ENCODE measurements at regions not wholly inside any gene's neighbourhood (a gene's known extent, or its start where the extent isn't known, plus 50 kb on each side); places are given as distances from the start of the nearest gene placed in this dataset.

- TF ChIP-seq CTCF (IDR thresholded peaks at IDR 0.05; ENCODE audit: low read depth, low read length), result no peak
- no peak overlapping the region for H3K4me3 ChIP-seq (ENCODE audit: low read depth, low read length)
These were observed 128.0 kb downstream of the INSIG2 start for GRCh38 chr2:118216224-118216623.

- H3K4me3 ChIP-seq (ENCODE audit: low read depth, low read length), result no peak overlapping the region
- TF ChIP-seq CTCF (IDR thresholded peaks at IDR 0.05; ENCODE audit: low read depth, low read length), result no peak
These were observed 121.5 kb downstream of the INSIG2 start for GRCh38 chr2:118209727-118210126.

- H3K4me3 ChIP-seq (ENCODE audit: low read depth, low read length), result no peak overlapping the region
- no peak for TF ChIP-seq CTCF (IDR thresholded peaks at IDR 0.05; ENCODE audit: low read depth, low read length)
These were observed 119.6 kb downstream of the INSIG2 start for GRCh38 chr2:118207889-118208288.

- TF ChIP-seq CTCF (IDR thresholded peaks at IDR 0.05; ENCODE audit: low read depth, low read length), result peak; percentile 83
- H3K4me3 ChIP-seq (ENCODE audit: low read depth, low read length), result no peak overlapping the region
These were observed 114.5 kb downstream of the INSIG2 start for GRCh38 chr2:118202707-118203303.

- TF ChIP-seq CTCF (IDR thresholded peaks at IDR 0.05; ENCODE audit: low read depth, low read length), result no peak
- H3K4me3 ChIP-seq (ENCODE audit: low read depth, low read length), result no peak overlapping the region
These were observed 110.0 kb downstream of the INSIG2 start for GRCh38 chr2:118198268-118198667.

GRCh38 chr2:118197011-118197675, 108.9 kb downstream of the INSIG2 start:
- no peak overlapping the region for H3K4me3 ChIP-seq (ENCODE audit: low read depth, low read length)
- no peak for TF ChIP-seq CTCF (IDR thresholded peaks at IDR 0.05; ENCODE audit: low read depth, low read length)

- TF ChIP-seq CTCF (IDR thresholded peaks at IDR 0.05; ENCODE audit: low read depth, low read length), result no peak
- H3K4me3 ChIP-seq (ENCODE audit: low read depth, low read length), result no peak overlapping the region
These were observed 102.2 kb downstream of the INSIG2 start for GRCh38 chr2:118190474-118190873.
